ENCODE measurements at regions not wholly inside any gene's neighbourhood (a gene's known extent, or its start where the extent isn't known, plus 50 kb on each side); places are given as distances from the start of the nearest gene placed in this dataset.

GRCh38 chr10:28403090-28403489 is 100.2 kb upstream of the MPP7 start:
- DNase-seq (ENCODE audit: low read depth) = no peak
- TF ChIP-seq, protein P1, sequence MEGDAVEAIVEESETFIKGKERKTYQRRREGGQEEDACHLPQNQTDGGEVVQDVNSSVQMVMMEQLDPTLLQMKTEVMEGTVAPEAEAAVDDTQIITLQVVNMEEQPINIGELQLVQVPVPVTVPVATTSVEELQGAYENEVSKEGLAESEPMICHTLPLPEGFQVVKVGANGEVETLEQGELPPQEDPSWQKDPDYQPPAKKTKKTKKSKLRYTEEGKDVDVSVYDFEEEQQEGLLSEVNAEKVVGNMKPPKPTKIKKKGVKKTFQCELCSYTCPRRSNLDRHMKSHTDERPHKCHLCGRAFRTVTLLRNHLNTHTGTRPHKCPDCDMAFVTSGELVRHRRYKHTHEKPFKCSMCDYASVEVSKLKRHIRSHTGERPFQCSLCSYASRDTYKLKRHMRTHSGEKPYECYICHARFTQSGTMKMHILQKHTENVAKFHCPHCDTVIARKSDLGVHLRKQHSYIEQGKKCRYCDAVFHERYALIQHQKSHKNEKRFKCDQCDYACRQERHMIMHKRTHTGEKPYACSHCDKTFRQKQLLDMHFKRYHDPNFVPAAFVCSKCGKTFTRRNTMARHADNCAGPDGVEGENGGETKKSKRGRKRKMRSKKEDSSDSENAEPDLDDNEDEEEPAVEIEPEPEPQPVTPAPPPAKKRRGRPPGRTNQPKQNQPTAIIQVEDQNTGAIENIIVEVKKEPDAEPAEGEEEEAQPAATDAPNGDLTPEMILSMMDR (conservative IDR thresholded peaks at IDR 0.05; ENCODE audit: low read depth, low read length) = no peak
- no peak overlapping the region for H3K4me3 ChIP-seq (ENCODE audit: low read length)

GRCh38 chr10:28408237-28408777 is 105.4 kb upstream of the MPP7 start:
- TF ChIP-seq, protein P1 (conservative IDR thresholded peaks at IDR 0.05; ENCODE audit: low read depth, low read length) = no peak
- no peak for DNase-seq (ENCODE audit: low read depth)

GRCh38 chr10:28410420-28411135 is 107.7 kb upstream of the MPP7 start:
- TF ChIP-seq, protein P1 (conservative IDR thresholded peaks at IDR 0.05; ENCODE audit: low read depth, low read length) = peak; percentile 51
- no peak overlapping the region for H3K4me3 ChIP-seq (ENCODE audit: low read length)
- no peak for DNase-seq (ENCODE audit: low read depth)

More at GRCh38 chr10:28408237-28408777, 105.4 kb upstream of the MPP7 start:
- no peak overlapping the region for H3K4me3 ChIP-seq (ENCODE audit: low read length)

- TF ChIP-seq, protein P1 (conservative IDR thresholded peaks at IDR 0.05; ENCODE audit: low read depth, low read length) = no peak
- no peak overlapping the region for H3K4me3 ChIP-seq (ENCODE audit: low read length)
- DNase-seq (ENCODE audit: low read depth) = no peak
Observed at GRCh38 chr10:28411136-28411460, 108.2 kb upstream of the MPP7 start.

- DNase-seq (ENCODE audit: low read depth) = no peak
- TF ChIP-seq, protein P1 (conservative IDR thresholded peaks at IDR 0.05; ENCODE audit: low read depth, low read length) = no peak
- H3K4me3 ChIP-seq (ENCODE audit: low read length) = no peak overlapping the region
Observed at GRCh38 chr10:28411648-28412047, 108.8 kb upstream of the MPP7 start.

DNA sequence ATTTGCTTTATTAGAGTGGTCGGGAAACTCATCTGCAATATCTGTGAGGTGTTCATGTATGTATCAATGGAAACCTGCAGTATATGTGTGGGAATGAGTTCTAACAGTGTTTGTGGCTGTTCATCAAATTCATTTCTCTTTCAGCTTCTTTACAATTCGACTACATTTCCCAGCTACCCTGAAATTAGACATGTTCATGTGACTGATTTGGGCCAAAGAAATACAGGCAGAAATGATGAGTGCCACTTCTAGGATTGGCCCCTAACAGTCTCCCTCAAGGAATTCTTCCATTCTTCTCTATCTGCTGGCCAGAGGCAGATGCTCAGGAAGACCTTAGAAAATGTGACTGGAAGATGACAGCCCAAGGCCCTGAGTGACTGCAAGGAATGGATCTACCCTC is 114.8 kb upstream of the WAC start:
- TF ChIP-seq, protein P1 (conservative IDR thresholded peaks at IDR 0.05; ENCODE audit: low read depth, low read length) = no peak
- DNase-seq (ENCODE audit: low read depth) = no peak

GRCh38 chr10:28425422-28425821 is 107.5 kb upstream of the WAC start:
- H3K4me3 ChIP-seq (ENCODE audit: low read length) = no peak overlapping the region
- TF ChIP-seq, protein P1 (conservative IDR thresholded peaks at IDR 0.05; ENCODE audit: low read depth, low read length) = no peak

More for the DNA sequence above, 114.8 kb upstream of the WAC start:
- H3K4me3 ChIP-seq (ENCODE audit: low read length) = no peak overlapping the region

More at GRCh38 chr10:28425422-28425821, 107.5 kb upstream of the WAC start:
- DNase-seq (ENCODE audit: low read depth) = no peak

Measured in retinal pigment epithelial cell (primary cell).